MV-4-11 (cell line): ENCODE measurements at regions not wholly inside any gene's neighbourhood (a gene's known extent, or its start where the extent isn't known, plus 50 kb on each side); places are given as distances from the start of the nearest gene placed in this dataset.
"Not testable (repeated sequence)": the region's sequence is repeated elsewhere in the genome, so short reads cannot be mapped to it uniquely, and the experiment has no call there.

Experiments used
- DNase-seq: peaks from one replicate; lab custom pipeline; 2025; lab: John Stamatoyannopoulos, UW

DNA sequence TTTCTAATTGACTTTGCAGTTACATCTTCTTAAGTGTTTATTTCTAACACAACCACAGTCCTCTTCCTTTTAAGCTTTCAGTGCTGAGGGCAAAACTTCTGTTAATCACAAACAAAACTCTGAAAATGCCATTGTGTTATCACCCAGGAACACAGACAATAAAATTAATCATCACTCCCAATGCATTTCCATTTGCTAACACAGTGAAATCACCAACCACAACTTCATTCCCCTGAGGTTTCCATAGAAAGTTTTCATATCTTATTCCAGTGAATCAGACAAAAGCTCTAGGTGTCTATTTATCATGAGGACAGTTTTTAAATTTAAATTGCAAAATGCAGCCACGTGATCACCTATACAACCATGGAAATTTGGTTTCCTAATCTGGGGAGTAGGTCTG, 516.2 kb upstream of the TSPY4 start:
- DNase-seq, result no peak

DNA sequence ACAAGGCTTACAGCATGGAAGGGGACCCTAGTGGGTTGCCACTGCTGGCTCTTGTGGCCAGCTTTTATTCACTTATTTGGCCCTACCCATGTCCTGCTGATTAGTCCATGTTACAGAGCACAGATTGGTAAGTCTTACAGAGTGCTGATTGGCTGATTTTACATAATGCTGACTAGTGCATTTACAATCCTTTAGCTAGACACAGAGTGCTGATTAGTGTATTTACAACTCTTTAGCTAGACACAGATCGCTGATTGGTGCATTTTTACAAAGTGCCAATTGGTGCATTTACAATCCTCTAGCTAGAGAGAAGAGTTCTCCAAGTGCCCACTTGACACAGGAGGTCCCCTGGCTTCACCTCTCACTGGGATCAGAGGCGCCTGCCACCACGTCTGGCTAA, 485.0 kb upstream of the TSPY4 start:
- no peak for DNase-seq

DNA sequence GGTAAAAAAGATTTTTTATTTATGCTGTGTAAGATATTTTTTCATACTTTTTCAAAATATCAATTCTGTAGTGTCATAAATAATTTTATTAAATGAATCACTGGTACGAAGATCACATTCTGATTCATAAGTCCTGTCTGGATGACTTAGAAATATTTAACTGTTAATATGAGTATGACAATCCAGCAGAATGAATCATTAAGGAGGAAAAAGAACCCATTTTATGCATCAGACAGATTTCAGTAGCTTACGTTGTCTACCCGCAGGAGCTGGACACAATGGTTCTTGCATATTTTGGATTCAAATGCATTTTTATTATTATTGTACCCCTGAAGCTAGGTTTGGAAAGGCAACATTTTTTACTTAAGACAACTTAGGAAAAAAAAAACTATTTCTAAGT, 448.9 kb upstream of the TSPY4 start:
- DNase-seq, result no peak

DNA sequence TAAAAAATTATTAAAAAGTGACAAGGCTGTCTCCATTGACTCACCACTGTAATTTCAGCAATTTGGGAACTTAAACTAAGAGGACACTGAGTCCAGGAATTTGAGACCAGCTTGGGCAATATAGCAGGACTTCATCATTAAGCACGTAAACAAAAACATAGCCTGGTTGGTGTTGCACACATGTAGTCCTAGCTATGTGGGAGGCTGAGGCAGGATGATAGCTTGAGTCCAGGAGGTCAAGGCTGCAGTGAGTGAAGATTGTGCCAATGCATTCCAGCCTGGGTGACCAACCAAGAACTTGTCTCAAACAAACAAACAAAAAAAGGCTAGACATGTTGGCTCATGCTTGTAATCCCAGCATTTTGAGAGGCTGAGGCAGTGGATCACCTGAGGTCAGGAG, 439.4 kb upstream of the TSPY4 start:
- DNase-seq, result no peak

DNA sequence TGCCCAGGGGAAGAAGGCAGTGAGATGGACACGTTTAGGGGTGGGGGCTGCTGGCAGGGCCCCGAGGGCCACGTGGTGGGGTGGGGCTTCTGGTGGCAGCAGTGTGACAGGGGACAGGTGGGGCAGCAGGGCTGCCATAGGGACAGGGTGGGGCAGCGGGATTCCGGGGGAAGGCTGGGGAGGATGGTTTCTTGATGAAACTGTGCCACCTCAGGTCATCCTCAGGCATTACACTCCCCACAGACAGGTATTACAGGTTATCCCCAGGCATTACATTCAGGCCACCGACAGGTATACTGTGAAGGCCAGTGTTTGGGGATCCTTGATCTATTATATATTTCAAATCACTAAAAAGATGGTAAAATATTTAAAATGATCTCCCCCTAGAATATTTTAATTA, 432.1 kb upstream of the TSPY4 start:
- DNase-seq, result no peak

DNA sequence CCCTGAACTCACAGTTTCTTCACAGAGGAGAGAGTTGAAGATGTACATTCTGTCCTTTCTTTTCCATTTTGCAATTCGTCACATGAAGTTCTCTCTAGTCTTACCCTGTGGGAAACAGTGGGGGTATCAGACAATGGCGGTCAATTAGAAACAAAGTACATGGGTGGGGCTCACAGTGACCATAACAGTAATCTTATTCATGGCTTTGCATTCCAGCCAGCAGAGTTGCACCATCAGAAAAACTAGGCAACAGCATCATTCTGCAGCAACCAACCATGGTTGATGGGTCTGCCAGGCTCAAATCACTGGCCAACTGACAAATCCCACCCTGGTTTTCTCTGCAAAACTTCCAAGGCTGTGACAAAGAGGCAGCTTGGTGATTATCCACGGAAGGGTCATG, 414.7 kb upstream of the TSPY4 start:
- not testable (repeated sequence) for DNase-seq
